K562 (cell line): ENCODE measurements at regions not wholly inside any gene's neighbourhood (a gene's known extent, or its start where the extent isn't known, plus 50 kb on each side); places are given as distances from the start of the nearest gene placed in this dataset.

Source experiments
- CTCF ChIP-seq, 3 experiments: IDR thresholded peaks in 2 of 3; conservative IDR thresholded peaks in 1 of 3; 2 replicates each; pipeline ENCODE4 v1.5.1; 2011 to 2012; ENCODE audit warnings: low read length in 3 of 3, mild to moderate bottlenecking in 3 of 3, control low read depth in 2 of 3, improper control_type of control experiment in 1 of 3, inconsistent platforms in 1 of 3, low read depth in 1 of 3, mixed read lengths in 1 of 3, moderate library complexity in 1 of 3; ENCODE audit not compliant: insufficient read depth in 2 of 3
- ESRRB ChIP-seq: fragments of 250-450 bp; sonication (Bioruptor Pico); IDR thresholded peaks from 2 replicates; pipeline ENCODE4 v1.5.0; 2020; ENCODE audit warnings: mild to moderate bottlenecking, moderate library complexity, borderline replicate concordance
- HDAC2 ChIP-seq: fragments of 450-650 bp; IDR thresholded peaks from 2 replicates; pipeline ENCODE4 v1.6.1; 2016; ENCODE audit warnings: mild to moderate bottlenecking
- HES1 ChIP-seq: fragments of 450-650 bp; IDR thresholded peaks from 2 replicates; pipeline ENCODE4 v1.6.1; 2016; ENCODE audit warnings: low read depth, mild to moderate bottlenecking, moderate library complexity
- HNRNPL ChIP-seq: fragments of 200-400 bp; formaldehyde crosslinking; IDR thresholded peaks from 2 replicates; pipeline ENCODE4 v1.6.1; 2017; ENCODE audit warnings: low read depth, mild to moderate bottlenecking, low read length
- HNRNPUL1 ChIP-seq: fragments of 200-400 bp; formaldehyde crosslinking; IDR thresholded peaks from 2 replicates; pipeline ENCODE4 v1.6.1; 2017; ENCODE audit warnings: low read length
- HOXB6 ChIP-seq: fragments of 250-450 bp; sonication (Bioruptor Pico); IDR thresholded peaks from 2 replicates; pipeline ENCODE4 v1.5.1; 2022; ENCODE audit warnings: mild to moderate bottlenecking, borderline replicate concordance
- POLR2AphosphoS5 ChIP-seq: IDR thresholded peaks from 2 replicates; pipeline ENCODE4 v1.6.1; 2011; ENCODE audit warnings: mild to moderate bottlenecking, low read depth, low read length, moderate library complexity; ENCODE audit not compliant: control insufficient read depth, insufficient read depth
- SMAD3 ChIP-seq: fragments of 450-650 bp; formaldehyde crosslinking; conservative IDR thresholded peaks from 2 replicates; pipeline ENCODE4 v1.4.0; 2020; ENCODE audit warnings: mild to moderate bottlenecking
- TAF15 ChIP-seq: fragments of 200-400 bp; formaldehyde crosslinking; IDR thresholded peaks from 2 replicates; pipeline ENCODE4 v1.6.1; 2017; ENCODE audit warnings: mild to moderate bottlenecking, low read depth, low read length, moderate library complexity
- TARDBP ChIP-seq: fragments of 450-650 bp; IDR thresholded peaks from 2 replicates; pipeline ENCODE4 v1.6.1; 2016
- TRIM28 ChIP-seq: fragments of 450-650 bp; IDR thresholded peaks from 2 replicates; pipeline ENCODE4 v1.6.1; 2017
- ZNF740 ChIP-seq, 3 experiments: fragments of 200-800 bp in 1 of 3; sonication (Bioruptor generic) in 1 of 3; sonication (generic) in 1 of 3; formaldehyde crosslinking in 1 of 3; IDR thresholded peaks; 2 replicates each; pipeline versions ENCODE4 v1.6.1 to v1.8.0; 2016 to 2022; ENCODE audit warnings: mild to moderate bottlenecking in 2 of 3, missing compliant biosample characterization in 2 of 3, missing genetic modification characterization in 2 of 3, missing genetic modification reagents in 1 of 3

GRCh38 chr4:27381815-27382214 is 521.2 kb downstream of the STIM2 start:
- no peak for TF ChIP-seq HES1
- TF ChIP-seq ESRRB (CRISPR knock-in tag) = no peak
- TF ChIP-seq CTCF (IDR thresholded peaks at IDR 0.05 in 2 of 3, conservative IDR thresholded peaks at IDR 0.05 in 1 of 3; ENCODE audit: insufficient read depth in 2 of 3, low read depth in 1 of 3, low read length in 3 of 3) = no peak
- TF ChIP-seq ZNF740 (CRISPR knock-in tag; IDR thresholded peaks at IDR 0.05) = no peak
- no peak for TF ChIP-seq ZNF740 (tag; IDR thresholded peaks at IDR 0.05)
- TF ChIP-seq TAF15 = no peak
- no peak for TF ChIP-seq TARDBP
- TF ChIP-seq HDAC2 = no peak
- TF ChIP-seq POLR2AphosphoS5 = no peak
- TF ChIP-seq HOXB6 (CRISPR knock-in tag) = no peak
- no peak for TF ChIP-seq SMAD3
- no peak for TF ChIP-seq HNRNPL
- TF ChIP-seq TRIM28 = no peak
- no peak for TF ChIP-seq HNRNPUL1
